HCT116 (cell line): ENCODE measurements at regions not wholly inside any gene's neighbourhood (a gene's known extent, or its start where the extent isn't known, plus 50 kb on each side); places are given as distances from the start of the nearest gene placed in this dataset.

Source experiments
- ATAC-seq: fragments of 200-7000 bp; cut with Tn5 transposase; 2 replicates; pipeline ENCODE4 v1.9.1; 2020; ENCODE audit warnings: mild to moderate bottlenecking, moderate library complexity
- BruUV-seq: library from RNA; stranded (reverse); fragments of 400-500 nt; replicated peaks from 2 replicates; lab custom pipeline; 2021; lab: Mats Ljungman, UMichigan
- CTCF ChIA-PET: fragments of 300-600 bp; sonication (Branson Sonifier 250); formaldehyde crosslinking; loops from one replicate; lab custom pipeline; 2021; ENCODE audit warnings: antibody characterized with exemption; lab: Charles Lee
- POLR2A ChIA-PET: fragments of 300-600, 350-600 bp; sonication (Branson Sonifier 250); formaldehyde crosslinking; loops from one replicate; lab custom pipeline; 2021; ENCODE audit warnings: antibody characterized with exemption; lab: Charles Lee
- RAD21 ChIA-PET, 2 experiments: fragments of 300-600 bp; sonication (Branson Sonifier 250); formaldehyde crosslinking; loops; one replicate each; lab custom pipeline; 2023; ENCODE audit warnings: low total read pairs in 2 of 2; ENCODE audit not compliant: uncharacterized antibody in 2 of 2, unreplicated experiment in 2 of 2, low non-redundant PET in 1 of 2; lab: Charles Lee
- DNase-seq: peaks from one replicate; pipeline ENCODE4 v3.0.0-alpha.2; 2010; ENCODE audit warnings: low read depth, low spot score
- H2AFZ ChIP-seq: fragments of 200-600 bp; shearing (Covaris generic), sonication (generic); 2 replicates; pipeline ENCODE4 v1.6.1; 2017; ENCODE audit warnings: low read depth, mixed run types, mixed read lengths, antibody characterized with exemption, low read length; ENCODE audit not compliant: poor library complexity, severe bottlenecking
- H3K27ac ChIP-seq: 2 replicates; pipeline ENCODE4 v1.5.1; 2012; ENCODE audit warnings: low read depth, low read length
- H3K27me3 ChIP-seq: fragments of 200-600 bp; sonication (generic); 2 replicates; pipeline ENCODE4 v1.6.1; 2016; ENCODE audit warnings: mixed run types, low read length, mixed read lengths; ENCODE audit not compliant: insufficient read depth
- H3K36me3 ChIP-seq, 2 experiments: fragments of 200-500 bp in 1 of 2; fragments of 200-600 bp in 1 of 2; sonication (Bioruptor generic) in 1 of 2; sonication (generic) in 1 of 2; 2 replicates each; pipeline versions ENCODE4 v1.5.1 to v1.6.1; 2014 to 2016; ENCODE audit warnings: low read length in 2 of 2, inconsistent platforms in 1 of 2, mixed read lengths in 1 of 2, mixed run types in 1 of 2; ENCODE audit not compliant: insufficient read depth in 2 of 2, control insufficient read depth in 1 of 2
- H3K4me1 ChIP-seq, 2 experiments: fragments of 200-600 bp in 1 of 2; sonication (generic) in 1 of 2; 2 replicates each; pipeline versions ENCODE4 v1.5.1 to v1.6.1; 2012 to 2017; ENCODE audit warnings: low read length in 2 of 2, inconsistent platforms in 1 of 2, mild to moderate bottlenecking in 1 of 2, mixed read lengths in 1 of 2, mixed run types in 1 of 2, moderate library complexity in 1 of 2; ENCODE audit not compliant: insufficient read depth in 2 of 2, control insufficient read depth in 1 of 2
- H3K4me2 ChIP-seq: fragments of 200-600 bp; sonication (generic); 2 replicates; pipeline ENCODE4 v1.6.1; 2017; ENCODE audit warnings: mixed run types, low read length, mixed read lengths
- H3K4me3 ChIP-seq, 2 experiments: fragments of 200-600 bp in 1 of 2; sonication (generic) in 1 of 2; replicated peaks in 1 of 2; 2 replicates each; pipeline ENCODE4 v1.5.1; 2011 to 2016; ENCODE audit warnings: low read length in 2 of 2, control low read depth in 1 of 2, low read depth in 1 of 2, mild to moderate bottlenecking in 1 of 2, mixed read lengths in 1 of 2, mixed run types in 1 of 2
- H3K79me2 ChIP-seq: fragments of 200-600 bp; sonication (generic); 2 replicates; pipeline ENCODE4 v1.6.1; 2017; ENCODE audit warnings: mild to moderate bottlenecking, mixed run types, low read length, moderate library complexity, mixed read lengths; ENCODE audit not compliant: insufficient read depth
- H3K9ac ChIP-seq: fragments of 200-600 bp; sonication (generic); 2 replicates; pipeline ENCODE4 v1.6.1; 2016; ENCODE audit warnings: low read length, mixed read lengths
- H3K9me2 ChIP-seq: fragments of 200-600 bp; sonication (generic), shearing (Covaris generic); 2 replicates; pipeline ENCODE4 v1.6.1; 2017; ENCODE audit warnings: mixed run types, mild to moderate bottlenecking, moderate library complexity; ENCODE audit not compliant: insufficient read depth
- H3K9me3 ChIP-seq, 2 experiments: fragments of 200-500 bp in 1 of 2; fragments of 200-600 bp in 1 of 2; sonication (Bioruptor generic) in 1 of 2; sonication (generic) in 1 of 2; 2 replicates each; pipeline ENCODE4 v1.6.1; 2014 to 2017; ENCODE audit warnings: low read length in 2 of 2, mixed read lengths in 2 of 2, inconsistent platforms in 1 of 2, low read depth in 1 of 2, mild to moderate bottlenecking in 1 of 2, mixed run types in 1 of 2, moderate library complexity in 1 of 2; ENCODE audit not compliant: control insufficient read depth in 1 of 2, insufficient read depth in 1 of 2
- H4K20me1 ChIP-seq: fragments of 200-600 bp; sonication (generic), shearing (Covaris generic); 2 replicates; pipeline ENCODE4 v1.6.1; 2017; ENCODE audit warnings: mixed run types, mild to moderate bottlenecking, moderate library complexity; ENCODE audit not compliant: insufficient read depth
- CBX3 ChIP-seq: IDR thresholded peaks from 2 replicates; pipeline ENCODE4 v1.6.1; 2012; ENCODE audit warnings: low read depth
- CTCF ChIP-seq, 3 experiments: fragments of 200-600 bp in 1 of 3; sonication (generic) in 1 of 3; IDR thresholded peaks in 2 of 3; conservative IDR thresholded peaks in 1 of 3; 2 replicates each; pipeline ENCODE4 v1.5.1; 2012 to 2017; ENCODE audit warnings: low read depth in 2 of 3, low read length in 2 of 3, antibody characterized with exemption in 1 of 3, borderline replicate concordance in 1 of 3, control low read depth in 1 of 3, mild to moderate bottlenecking in 1 of 3, mixed read lengths in 1 of 3, mixed run types in 1 of 3, moderate library complexity in 1 of 3; ENCODE audit not compliant: insufficient read depth in 1 of 3
- EZH2 ChIP-seq: fragments of 200-600 bp; sonication (generic); IDR thresholded peaks from 2 replicates; pipeline ENCODE4 v1.6.1; 2017; ENCODE audit warnings: antibody characterized with exemption, mixed run types
- EZH2phosphoT487 ChIP-seq: fragments of 200-600 bp; IDR thresholded peaks from 2 replicates; pipeline ENCODE4 v1.6.1; 2018; ENCODE audit warnings: antibody characterized with exemption, borderline replicate concordance
- JUND ChIP-seq: IDR thresholded peaks from 2 replicates; pipeline ENCODE4 v1.6.1; 2012
- POLR2A ChIP-seq: IDR thresholded peaks from 2 replicates; pipeline ENCODE4 v1.7.0; 2011; ENCODE audit warnings: borderline replicate concordance; ENCODE audit not compliant: insufficient read depth, insufficient read length; ENCODE audit errors: extremely low read depth
- SIN3A ChIP-seq: IDR thresholded peaks from 2 replicates; pipeline ENCODE4 v1.6.1; 2012; ENCODE audit warnings: low read depth
- SP1 ChIP-seq: IDR thresholded peaks from 2 replicates; pipeline ENCODE4 v1.6.1; 2012; ENCODE audit warnings: low read depth
- SRF ChIP-seq: IDR thresholded peaks from 2 replicates; pipeline ENCODE4 v1.6.1; 2012; ENCODE audit warnings: low read depth
- YY1 ChIP-seq: IDR thresholded peaks from 2 replicates; pipeline ENCODE4 v1.6.1; 2011; ENCODE audit warnings: low read length, low read depth, moderate library complexity, mild to moderate bottlenecking; ENCODE audit not compliant: insufficient replicate concordance; ENCODE audit errors: extremely low read depth
- ZBTB33 ChIP-seq: IDR thresholded peaks from 2 replicates; pipeline ENCODE4 v1.6.1; 2011; ENCODE audit warnings: mild to moderate bottlenecking, low read length, moderate library complexity; ENCODE audit not compliant: insufficient replicate concordance; ENCODE audit errors: extremely low read depth
- ZFX ChIP-seq: fragments of 450-650 bp; IDR thresholded peaks from 2 replicates; pipeline ENCODE4 v1.6.1; 2017
- ZNF274 ChIP-seq: fragments of 200-500 bp; sonication (Bioruptor generic); IDR thresholded peaks from 2 replicates; pipeline ENCODE4 v1.6.1; 2014; ENCODE audit warnings: mild to moderate bottlenecking, low read depth, low read length, inconsistent platforms
- intact Hi-C: fragments of 100-400 bp; cut with micrococcal nuclease; formaldehyde crosslinking; loops from 2 replicates; pipeline ENCODE4 v1.10.0; 2022
- TF ChIP-seq, protein P1 (sequence below): IDR thresholded peaks from 2 replicates; pipeline ENCODE4 v1.6.1; 2012

DNA sequence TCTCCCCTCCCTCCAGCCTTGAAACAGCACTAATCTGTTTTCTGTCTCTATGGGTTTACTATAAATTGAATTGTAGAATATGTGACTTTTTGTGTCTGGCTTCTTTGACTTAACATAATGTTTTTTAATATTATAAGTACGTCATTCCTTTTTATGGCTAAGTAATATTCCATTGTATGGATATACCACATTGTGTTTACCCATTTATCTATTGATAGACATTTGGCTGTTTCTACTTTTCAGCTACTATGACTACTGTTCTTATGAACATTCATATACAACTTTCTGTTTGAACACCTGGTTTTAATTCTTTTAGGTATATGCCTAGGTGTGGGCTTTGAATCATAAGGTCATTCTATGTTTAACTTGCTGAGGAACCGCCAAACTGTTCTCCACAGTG, 961.9 kb downstream of the CDH8 start:
- Histone ChIP-seq H3K36me3 (no peaks in the 10 kb centered on the region), H3K27ac (no peak overlapping the region), H3K27me3 (no peaks in the 10 kb centered on the region), H3K9me2 (no peaks in the 10 kb centered on the region), H2AFZ (no peak overlapping the region), H3K79me2 (no peaks in the 10 kb centered on the region), H3K9ac (no peak overlapping the region), H3K4me3 (no peak overlapping the region), H3K4me2 (no peak overlapping the region), H3K9me3 (peaks cover 16 to 21% of the 10 kb centered on the region in 2 experiments; a peak in 2 of 4 replicates), H4K20me1 (no peaks in the 10 kb centered on the region), H3K4me1 (no peaks in the 10 kb centered on the region)
- no peak for TF ChIP-seq SRF
- TF ChIP-seq CBX3: no peak
- no peak for TF ChIP-seq EZH2
- CTCF ChIA-PET: no interaction called here
- ATAC-seq (no peak), DNase-seq (no peak)
- BruUV-seq: no TSS peak
- POLR2A ChIA-PET: no interaction called here
- RAD21 ChIA-PET: no interaction called here
- intact Hi-C loops: no loop called here

- H3K27me3 ChIP-seq: no peaks in the 10 kb centered on the region
- DNase-seq (no peak), ATAC-seq (no peak)
- no peaks in the 10 kb centered on the region for H3K36me3 ChIP-seq
- H3K9ac ChIP-seq: no peak overlapping the region
- H3K4me1 ChIP-seq: no peaks in the 10 kb centered on the region
- TF ChIP-seq CBX3: no peak
- TF ChIP-seq SP1: no peak
- TF ChIP-seq YY1: no peak
- TF ChIP-seq EZH2phosphoT487: no peak
- no peak for TF ChIP-seq EZH2
- TF ChIP-seq CTCF (IDR thresholded peaks at IDR 0.05 in 2 of 3, conservative IDR thresholded peaks at IDR 0.05 in 1 of 3; ENCODE audit: borderline replicate concordance in 1 of 3, insufficient read depth in 1 of 3, low read depth in 2 of 3, low read length in 2 of 3): no peak
- TF ChIP-seq, protein P1, sequence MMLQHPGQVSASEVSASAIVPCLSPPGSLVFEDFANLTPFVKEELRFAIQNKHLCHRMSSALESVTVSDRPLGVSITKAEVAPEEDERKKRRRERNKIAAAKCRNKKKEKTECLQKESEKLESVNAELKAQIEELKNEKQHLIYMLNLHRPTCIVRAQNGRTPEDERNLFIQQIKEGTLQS: no peak
- TF ChIP-seq ZBTB33: no peak
- TF ChIP-seq POLR2A: no peak
- no peak for TF ChIP-seq SIN3A
- no peak for TF ChIP-seq ZFX
- TF ChIP-seq JUND: no peak
- no peak for TF ChIP-seq ZNF274
- no peak for TF ChIP-seq SRF
- ChIA-PET RAD21 (no interaction called here), POLR2A (no interaction called here), CTCF (no interaction called here)
- no TSS peak for BruUV-seq
- H3K4me3 ChIP-seq: no peak overlapping the region
- peaks cover 12 to 18% of the 10 kb centered on the region in 2 experiments; a peak in 3 of 4 replicates for H3K9me3 ChIP-seq
- no peak overlapping the region for H3K4me2 ChIP-seq
- intact Hi-C loops: no loop called here
- no peaks in the 10 kb centered on the region for H3K79me2 ChIP-seq
- no peak overlapping the region for H3K27ac ChIP-seq
- H4K20me1 ChIP-seq: no peaks in the 10 kb centered on the region
- no peaks in the 10 kb centered on the region for H3K9me2 ChIP-seq
- H2AFZ ChIP-seq: no peak overlapping the region
These were observed 978.6 kb downstream of the CDH8 start for GRCh38 chr16:61057635-61058034.
